HG03159 (cell line): ENCODE measurements at regions not wholly inside any gene's neighbourhood (a gene's known extent, or its start where the extent isn't known, plus 50 kb on each side); places are given as distances from the start of the nearest gene placed in this dataset.

Experiments
- ATAC-seq: cut with Tn5 transposase; IDR thresholded peaks from one replicate; pipeline ENCODE4 v1.9.1; 2021; ENCODE audit warnings: mild to moderate bottlenecking, moderate library complexity; ENCODE audit not compliant: unreplicated experiment

DNA sequence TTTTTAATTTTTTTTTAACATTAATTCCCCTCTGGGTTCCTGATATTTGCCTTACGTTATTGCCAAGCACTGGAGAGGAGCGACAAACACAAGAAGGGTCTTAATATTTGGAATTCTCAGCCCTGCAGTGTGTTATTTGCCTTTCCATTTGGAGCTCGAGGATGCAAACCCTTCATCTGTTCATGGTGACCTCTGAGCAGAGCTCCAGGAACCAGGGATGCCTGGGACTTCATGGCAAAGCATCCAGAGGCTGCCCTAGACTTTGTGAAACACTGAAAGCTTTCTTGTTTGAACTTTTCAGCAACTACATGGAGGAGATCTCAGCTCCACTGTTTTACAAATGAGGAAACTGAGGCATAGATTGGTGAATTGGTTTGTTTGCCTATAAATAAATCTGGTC lies 254.2 kb downstream of the CBLN1 start:
- ATAC-seq: no peak

GRCh38 chr16:49026566-49027181 lies 255.0 kb downstream of the CBLN1 start:
- no peak for ATAC-seq

- ATAC-seq: no peak
Observed at GRCh38 chr16:49024896-49025295, 256.7 kb downstream of the CBLN1 start.

GRCh38 chr16:49024016-49024415 lies 257.6 kb downstream of the CBLN1 start:
- ATAC-seq: no peak

DNA sequence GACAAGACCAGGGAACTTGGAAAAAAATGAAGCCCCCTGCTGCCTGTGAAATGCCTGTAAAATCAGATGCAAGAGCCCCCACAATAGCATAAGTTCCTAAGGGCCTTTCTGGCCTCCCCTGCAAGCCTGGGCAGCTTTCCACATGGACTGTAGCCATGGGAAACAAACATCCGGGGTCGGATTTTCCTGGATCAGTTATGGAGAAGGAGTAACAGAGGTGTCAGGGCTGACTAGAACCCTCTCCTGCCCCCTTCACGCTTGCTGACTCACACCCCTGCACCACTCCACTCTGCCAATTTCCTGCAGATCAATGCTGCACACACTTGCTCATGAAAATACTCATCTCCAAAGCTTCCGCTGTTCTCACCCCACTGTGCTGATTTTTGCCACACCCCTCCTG lies 258.6 kb downstream of the CBLN1 start:
- ATAC-seq: no peak

DNA sequence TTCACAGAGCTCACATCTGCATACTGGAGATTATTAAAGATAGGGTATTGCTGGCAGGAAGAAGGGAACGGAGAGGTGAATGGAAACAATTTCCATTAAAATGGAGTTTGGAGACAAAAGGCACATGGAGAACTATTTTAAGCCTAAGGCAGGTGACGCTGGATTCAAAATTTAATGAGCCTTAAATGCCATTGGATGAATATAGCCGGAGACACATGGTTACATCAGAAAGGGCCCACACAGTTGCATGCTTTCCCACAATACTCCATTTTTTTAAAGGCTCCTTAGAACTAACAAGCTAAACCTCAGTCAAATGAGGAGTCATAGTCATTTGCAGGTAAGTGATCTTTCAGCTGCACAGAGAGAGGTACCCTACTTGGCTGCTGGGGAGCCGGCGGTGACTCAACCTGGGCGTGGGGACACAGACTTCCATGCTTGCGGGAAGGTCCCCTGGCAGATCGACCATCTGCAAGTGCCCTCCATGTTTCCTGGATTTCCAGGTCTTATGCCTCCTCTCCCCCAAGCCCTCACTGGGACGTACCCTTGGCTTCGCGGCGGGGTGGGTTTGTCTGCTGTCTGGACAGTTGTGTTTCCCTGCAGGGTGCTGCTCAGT lies 259.2 kb downstream of the CBLN1 start:
- no peak for ATAC-seq

DNA sequence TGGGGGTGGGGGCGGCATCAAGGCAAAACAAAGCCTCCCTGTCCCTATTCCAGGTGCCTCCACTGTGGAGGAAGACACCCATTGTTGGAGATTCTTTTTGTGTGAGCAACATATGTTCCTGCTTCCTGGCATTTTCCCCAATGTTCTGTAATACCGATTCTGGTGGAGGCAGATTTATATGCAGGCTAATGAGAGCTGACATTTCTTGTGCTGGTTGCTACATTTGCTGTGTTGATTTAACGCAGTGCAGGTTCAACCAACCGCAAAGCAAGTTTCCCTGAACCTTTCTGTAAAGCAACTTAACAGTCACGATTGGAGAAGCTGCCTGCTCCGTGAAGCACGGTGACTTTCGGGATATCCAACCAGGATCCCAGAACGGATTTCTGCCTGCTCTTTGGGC lies 260.5 kb downstream of the CBLN1 start:
- no peak for ATAC-seq

DNA sequence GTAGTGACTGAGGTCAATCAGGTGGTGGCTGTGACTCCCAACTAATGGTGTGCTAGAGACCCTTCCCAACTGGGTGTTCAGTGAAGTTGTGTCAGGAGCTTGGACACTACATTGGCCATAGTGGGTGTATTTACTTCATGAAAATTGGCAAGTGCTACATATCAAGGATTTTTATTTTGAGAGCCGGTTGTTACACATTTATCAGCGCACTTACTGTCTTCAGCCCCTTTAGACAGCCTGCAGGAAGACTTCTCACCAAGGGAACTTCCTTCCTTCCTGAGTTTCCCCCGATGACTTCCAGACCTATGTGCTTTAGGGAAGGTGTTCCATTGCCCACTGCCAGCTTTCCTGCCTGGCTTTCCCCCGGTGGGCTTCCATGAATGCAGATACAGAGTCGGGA lies 261.2 kb downstream of the CBLN1 start:
- no peak for ATAC-seq

GRCh38 chr16:49019831-49020230 lies 261.8 kb downstream of the CBLN1 start:
- no peak for ATAC-seq

- no peak for ATAC-seq
Observed at GRCh38 chr16:49019081-49019633, 262.5 kb downstream of the CBLN1 start.

GRCh38 chr16:49018259-49018931 lies 263.2 kb downstream of the CBLN1 start:
- ATAC-seq: no peak

DNA sequence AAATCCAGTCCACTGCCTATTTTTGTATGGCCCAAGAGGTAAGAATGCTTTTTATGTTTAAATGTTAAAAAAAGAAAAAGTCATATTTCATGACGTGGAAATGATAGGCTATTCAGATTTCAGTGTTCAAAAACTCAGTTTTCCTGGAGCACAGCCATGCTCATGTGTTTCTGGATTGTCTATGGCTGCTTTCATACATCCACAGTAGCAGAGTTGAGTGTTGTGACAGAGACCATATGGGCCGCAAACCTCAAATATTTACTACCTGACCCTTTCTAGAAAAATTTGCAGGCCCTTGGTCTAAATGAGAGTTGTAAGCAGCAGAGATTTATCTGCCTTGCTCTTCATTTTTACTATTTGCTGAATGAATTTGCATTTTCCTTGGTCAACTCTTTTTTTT lies 264.1 kb downstream of the CBLN1 start:
- no peak for ATAC-seq

- no peak for ATAC-seq
Observed at GRCh38 chr16:49016461-49016860, 265.2 kb downstream of the CBLN1 start.

GRCh38 chr16:49015225-49015592 lies 266.4 kb downstream of the CBLN1 start:
- no peak for ATAC-seq

DNA sequence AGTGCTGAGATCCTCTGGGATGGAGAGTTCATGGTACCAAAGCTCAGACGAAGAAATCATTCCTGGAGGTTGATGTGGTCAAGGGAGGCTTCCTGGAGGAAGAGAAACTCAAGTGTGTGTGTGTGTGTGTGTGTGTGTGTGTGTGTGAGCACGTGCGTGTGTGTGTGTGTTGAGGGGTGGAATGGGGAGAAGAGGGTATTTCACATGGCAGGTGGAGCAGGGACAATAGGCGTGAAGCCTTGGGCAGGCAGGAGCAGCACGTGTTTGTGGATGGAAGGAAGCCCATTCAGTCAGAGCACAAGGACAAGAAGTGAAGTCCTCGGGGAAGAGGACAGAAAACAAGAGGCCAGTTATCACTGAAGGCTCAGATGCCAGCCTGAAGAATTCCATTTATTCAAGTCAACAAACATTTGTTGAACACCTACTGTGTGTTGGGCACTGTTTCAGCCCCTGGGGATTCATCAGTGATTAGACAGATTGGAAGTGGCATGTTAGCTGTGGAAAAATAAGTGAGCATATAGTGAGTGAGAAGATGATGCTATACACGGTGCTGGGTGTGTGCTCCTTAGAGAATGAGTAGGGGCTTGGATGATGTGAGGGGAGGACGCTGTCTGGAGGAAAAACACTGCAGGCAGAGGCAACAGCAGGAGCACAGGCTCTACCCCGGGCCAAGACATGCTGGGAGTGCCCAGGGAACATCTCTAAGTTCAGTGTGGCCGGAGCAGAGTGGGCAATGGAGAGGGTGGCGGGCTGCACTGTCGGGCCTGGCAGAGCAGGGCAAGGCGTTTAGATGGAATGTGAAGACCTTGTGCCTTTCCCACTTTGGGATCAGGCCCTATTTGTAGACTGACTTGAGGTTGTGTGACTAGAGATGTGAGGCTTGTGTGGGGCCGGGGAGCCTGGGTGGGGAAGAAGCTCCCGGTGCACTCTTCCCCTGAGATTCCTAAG lies 267.1 kb downstream of the CBLN1 start:
- ATAC-seq: no peak

- ATAC-seq: no peak
Observed at GRCh38 chr16:49013727-49014080, 267.9 kb downstream of the CBLN1 start.

DNA sequence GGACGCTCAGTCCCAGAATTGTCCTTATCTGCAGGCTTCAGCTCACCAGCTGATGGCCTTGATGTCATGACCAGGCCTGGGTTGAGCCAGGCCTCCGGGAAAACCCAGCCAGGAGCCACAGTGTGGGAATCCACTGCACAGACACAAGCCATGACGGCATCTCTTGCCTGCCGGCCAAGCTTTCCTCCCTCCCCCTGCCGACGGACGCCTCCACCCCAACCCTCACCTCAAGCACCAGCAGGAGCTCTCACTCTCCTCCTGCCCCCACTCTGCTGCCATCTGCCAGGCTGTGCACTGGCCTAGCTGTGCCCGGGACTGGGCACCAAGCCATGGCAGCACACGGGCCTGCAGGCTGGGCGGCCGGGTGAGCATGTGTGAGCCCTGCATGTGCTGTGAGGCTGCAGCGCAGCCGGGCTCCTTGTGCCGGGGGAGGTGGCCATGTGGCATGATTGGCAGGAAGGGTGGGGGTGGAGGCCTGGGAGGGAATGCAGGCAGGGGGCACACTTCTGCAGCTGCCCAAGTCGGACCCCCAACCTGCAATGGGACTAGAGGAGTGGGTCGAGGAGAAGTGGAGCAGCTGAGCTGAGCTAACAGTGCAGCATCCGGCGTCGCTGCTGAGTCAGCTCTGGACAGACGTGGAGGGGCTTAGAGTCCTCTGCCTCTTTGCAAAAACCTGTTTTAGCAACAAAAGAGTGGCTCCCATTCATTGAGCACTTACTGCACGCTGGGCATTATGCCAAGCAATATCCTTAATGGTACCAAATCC lies 268.5 kb downstream of the CBLN1 start:
- ATAC-seq: no peak

DNA sequence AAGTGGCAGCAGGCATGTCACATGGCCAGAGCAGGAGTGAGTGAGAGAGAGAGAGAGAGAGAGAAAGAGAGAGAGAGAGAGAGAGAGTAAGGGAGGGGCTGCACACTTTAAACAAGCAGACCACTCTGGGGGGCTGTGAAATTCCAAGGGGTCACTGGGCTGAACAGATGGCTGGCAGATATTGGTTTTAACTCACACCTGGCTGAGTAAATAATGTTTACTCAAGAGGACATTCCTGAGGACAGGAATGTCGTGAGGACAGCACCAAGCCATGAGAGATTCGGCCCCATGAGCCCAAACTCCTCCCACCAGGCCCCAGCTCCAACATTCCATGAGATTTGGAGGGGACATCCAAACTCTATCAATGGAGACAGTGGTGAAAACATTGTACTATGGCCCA lies 269.7 kb downstream of the CBLN1 start:
- ATAC-seq: no peak

DNA sequence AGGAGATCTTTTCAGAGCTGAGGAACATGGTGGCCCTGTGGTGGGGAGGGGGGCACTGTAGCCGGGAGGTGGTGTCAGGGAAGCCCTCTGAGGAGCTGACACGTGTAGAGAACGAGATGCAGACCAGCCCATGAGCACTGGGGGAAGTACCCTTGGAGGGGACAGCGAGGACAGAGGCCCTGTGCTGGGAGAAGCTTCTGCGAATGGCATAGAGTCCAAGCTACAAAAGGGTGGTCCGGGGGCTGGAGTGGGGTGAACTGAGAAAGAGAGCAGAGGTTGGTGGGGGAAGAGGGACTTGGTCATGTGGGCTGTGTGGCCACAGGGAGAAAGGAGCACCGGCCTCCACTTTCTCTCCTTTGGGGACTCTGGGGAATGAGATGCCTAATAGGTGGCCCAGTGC lies 270.8 kb downstream of the CBLN1 start:
- ATAC-seq: no peak

- ATAC-seq: no peak
Observed at GRCh38 chr16:49010396-49010795, 271.2 kb downstream of the CBLN1 start.

DNA sequence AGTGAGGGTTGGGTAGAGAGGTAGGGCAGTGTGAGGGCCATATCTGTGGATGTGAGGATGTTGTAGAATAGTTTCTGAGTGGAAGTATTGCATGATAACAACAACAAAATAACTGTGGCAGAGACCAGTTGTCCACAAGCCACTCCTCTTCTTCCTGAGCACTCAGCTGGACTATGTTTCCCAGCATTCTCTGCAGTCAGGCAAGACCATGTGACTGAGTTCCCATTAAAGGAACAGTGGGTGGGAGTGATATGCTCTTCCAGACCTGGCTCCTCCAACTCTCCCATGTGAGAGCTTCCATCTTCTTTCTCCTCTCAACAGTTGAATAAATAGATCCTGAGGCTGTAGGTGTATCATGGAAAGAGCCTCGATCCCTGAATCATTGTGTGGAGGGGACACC lies 272.4 kb downstream of the CBLN1 start:
- ATAC-seq: no peak
